ENCODE measurements at regions not wholly inside any gene's neighbourhood (a gene's known extent, or its start where the extent isn't known, plus 50 kb on each side); places are given as distances from the start of the nearest gene placed in this dataset.

- TF ChIP-seq TAF1 (IDR thresholded peaks at IDR 0.05; ENCODE audit: borderline replicate concordance, low read depth, low read length) (no peak), POLR2A (IDR thresholded peaks at IDR 0.05; ENCODE audit: low read depth, low read length) (no peak), POLR2AphosphoS5 (IDR thresholded peaks at IDR 0.05; ENCODE audit: low read depth, low read length) (no peak)
These were observed 89.6 kb upstream of the C7orf33 start for GRCh38 chr7:148500978-148501377.
